HG02884 (cell line): ENCODE measurements at regions not wholly inside any gene's neighbourhood (a gene's known extent, or its start where the extent isn't known, plus 50 kb on each side); places are given as distances from the start of the nearest gene placed in this dataset.
"Not testable (repeated sequence)": the region's sequence is repeated elsewhere in the genome, so short reads cannot be mapped to it uniquely, and the experiment has no call there.

Experiments
- ATAC-seq: cut with Tn5 transposase; IDR thresholded peaks from one replicate; pipeline ENCODE4 v1.9.1; 2021; ENCODE audit warnings: mild to moderate bottlenecking, moderate library complexity; ENCODE audit not compliant: unreplicated experiment

DNA sequence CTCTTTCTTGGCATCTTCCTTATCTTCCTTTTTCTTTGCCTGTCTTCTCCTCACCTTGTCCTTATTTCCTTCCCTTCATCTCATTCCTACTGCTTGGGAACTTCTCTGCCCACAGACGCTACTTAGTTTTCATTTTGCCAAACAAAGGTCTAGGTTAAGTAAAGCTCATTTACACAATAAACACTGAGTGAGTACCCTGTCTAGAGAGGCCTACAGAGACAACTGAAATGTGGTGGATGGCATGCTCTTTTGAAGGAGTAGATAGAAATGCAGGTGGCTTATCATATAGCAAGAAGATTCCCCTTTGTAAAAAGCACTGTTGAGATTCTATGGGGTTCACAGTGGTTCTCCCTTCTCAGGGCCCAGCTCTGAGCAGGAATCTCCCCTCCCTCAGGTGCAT, 319.0 kb downstream of the CNTN3 start:
- no peak for ATAC-seq

DNA sequence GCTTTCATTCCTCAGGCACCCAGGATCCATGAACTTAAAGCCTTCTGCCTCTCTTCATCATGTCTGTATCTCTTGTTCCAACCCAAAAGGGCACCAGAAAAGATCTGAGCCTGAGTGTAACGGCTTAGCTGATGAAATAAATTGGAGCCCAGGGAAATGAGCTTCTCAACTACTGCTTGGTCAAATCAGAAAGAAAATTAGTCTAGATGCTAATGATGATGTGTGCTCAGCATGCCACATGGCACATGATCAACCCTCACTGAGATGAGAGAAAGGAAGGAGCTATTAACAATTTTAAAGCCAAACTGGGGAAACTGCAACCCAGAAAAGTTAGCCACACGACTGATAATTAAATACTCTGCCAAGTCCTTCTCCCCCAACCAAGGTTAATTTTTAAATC, 325.7 kb downstream of the CNTN3 start:
- no peak for ATAC-seq

DNA sequence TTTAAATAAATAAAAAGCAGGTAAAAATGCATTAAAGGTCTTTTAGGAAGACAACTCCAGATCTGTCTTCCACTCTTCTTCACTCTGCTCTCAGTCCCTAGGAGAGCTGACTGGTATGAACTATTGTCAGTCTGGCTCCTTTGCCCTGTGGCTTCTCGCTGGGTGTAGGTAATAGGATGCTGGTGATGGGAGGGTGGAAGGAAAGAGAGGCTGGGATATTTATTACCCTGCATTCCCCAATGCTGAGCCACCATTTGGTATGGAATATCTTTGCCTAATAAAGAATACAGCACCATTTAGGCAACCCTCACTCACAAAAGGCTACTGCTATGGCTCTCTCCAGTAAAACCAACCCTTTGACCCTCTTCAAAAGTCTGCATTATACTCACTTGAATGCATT, 326.9 kb downstream of the CNTN3 start:
- no peak for ATAC-seq

DNA sequence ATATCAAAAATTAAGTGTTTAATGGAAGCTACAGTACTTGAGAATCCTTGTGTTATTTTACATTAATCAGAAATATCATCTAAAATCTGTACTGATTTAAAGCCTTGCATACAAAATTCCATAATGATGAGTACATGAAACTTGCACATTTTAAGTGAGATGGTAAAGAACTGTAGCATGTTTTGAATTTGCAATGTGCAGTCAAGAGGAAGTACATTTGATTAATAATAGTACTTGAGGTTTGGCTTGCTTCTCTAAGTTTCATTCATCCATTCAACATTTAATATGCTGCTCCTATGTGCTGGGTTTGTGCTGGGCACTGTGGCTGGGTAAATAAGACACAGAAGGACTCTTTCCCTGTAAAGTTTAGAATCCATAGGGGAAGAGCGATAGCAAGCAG, 332.3 kb downstream of the CNTN3 start:
- ATAC-seq, result no peak

DNA sequence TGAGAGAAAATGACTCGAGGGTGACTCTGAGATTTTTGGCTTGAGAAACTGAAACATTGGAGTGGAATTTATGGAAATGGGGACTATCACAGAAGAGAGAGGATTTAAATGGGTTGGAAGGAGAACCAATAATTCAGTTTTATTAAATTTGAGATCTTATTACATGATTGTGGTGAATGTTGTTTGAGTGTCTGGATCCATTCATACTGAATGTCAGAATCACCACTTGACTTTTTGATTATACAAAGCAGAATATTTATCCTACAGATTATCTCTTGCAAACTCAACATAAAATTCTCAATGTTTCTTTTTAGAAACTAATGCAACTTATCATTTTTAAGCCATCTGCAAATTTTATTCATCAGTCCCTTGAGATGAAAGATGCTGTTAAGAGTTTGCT, 332.8 kb downstream of the CNTN3 start:
- ATAC-seq, result no peak

DNA sequence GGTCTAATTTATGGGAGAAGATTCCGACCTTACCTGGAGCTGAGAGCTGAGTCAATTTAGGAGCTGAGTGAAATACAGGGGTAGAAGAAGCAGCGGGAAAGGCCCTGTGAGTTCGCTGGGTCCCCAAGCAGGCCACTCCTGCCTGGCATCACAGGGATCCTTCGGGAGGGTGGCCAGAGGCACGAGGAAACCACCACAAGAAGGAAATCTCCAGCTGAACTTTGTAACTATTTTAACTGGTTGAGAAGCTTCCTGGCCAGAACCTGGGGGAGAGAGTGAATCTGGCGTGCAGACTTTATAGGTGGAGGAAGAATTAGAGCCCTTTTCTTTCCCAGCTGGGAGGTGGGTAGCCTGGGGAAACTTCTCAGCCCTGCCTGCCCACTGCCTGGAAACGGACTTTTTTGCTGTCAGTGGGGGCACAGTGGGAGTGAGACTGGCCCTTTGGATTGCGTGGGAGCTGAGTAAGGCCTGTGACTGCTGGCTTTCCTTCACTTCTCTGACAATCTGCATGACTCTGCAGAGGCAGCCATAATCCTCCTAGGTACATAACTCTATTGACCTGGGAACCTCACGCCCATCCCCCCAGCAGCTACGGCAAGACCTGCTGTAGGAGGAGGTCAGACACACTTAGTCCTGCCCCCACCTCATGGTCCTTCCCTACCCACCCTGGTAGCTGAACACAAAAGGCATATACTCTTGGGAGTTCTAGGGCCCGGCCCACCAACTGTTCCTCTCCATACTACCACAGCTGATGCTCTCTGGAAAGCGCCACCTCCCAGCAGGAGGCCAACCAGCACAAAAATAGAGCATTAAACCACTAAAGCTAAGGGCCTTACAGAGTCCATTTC, 340.7 kb downstream of the CNTN3 start:
- ATAC-seq, result no peak

DNA sequence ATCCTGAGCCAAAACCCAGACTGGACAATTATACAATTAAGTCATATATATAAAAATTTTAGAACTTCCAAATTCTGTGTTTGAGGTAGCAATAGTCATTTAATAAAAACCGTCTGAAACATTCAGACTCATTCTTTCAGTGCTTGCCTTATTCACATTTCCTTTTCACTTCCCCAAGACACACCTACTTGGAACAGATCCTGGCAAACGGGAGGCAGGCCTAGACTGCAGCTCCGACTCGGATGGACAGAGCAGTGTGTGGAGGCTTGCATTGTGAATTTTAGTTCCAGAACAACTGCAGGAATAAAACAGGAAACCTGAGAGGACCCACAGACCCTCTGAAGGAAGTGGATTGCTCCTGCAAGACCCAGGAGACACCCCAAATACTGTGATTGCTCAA, 341.4 kb downstream of the CNTN3 start:
- no peak for ATAC-seq

DNA sequence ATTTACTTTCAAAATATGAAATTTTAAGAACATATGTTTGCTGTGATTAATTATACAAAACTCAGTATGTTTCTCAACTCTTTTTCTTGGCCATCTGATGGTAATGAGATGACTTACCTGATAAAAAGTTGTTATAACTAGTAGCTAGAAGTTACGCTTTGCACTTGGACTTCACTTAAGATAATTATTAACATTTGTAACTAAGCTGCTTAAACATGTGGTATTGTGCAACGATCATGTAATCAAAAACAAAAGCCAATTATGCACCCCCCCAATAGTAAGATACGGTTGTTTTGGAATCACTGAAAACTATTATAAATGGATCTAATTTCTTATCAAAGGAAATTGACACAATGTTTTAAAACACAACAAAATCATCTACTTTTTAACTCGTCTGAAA, 342.9 kb downstream of the CNTN3 start:
- ATAC-seq, result no peak

DNA sequence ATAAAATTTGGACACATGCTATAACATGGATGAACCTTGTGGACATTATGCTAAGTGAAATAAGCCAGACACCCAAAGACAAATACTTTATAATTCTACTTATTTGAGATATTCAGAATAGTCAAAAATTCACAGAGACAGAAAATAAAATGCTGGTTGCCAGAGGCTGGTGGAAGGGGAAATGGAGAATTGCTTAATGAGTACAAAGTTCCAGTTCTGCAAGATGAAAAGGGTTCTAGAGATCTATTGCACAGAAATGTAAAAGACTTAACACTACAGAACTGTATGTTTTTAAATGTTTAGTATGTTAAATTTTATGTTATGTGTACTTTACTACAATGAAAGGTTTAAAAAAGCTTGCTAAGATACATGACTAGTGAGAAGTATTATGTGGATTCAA, 344.8 kb downstream of the CNTN3 start:
- no peak for ATAC-seq

DNA sequence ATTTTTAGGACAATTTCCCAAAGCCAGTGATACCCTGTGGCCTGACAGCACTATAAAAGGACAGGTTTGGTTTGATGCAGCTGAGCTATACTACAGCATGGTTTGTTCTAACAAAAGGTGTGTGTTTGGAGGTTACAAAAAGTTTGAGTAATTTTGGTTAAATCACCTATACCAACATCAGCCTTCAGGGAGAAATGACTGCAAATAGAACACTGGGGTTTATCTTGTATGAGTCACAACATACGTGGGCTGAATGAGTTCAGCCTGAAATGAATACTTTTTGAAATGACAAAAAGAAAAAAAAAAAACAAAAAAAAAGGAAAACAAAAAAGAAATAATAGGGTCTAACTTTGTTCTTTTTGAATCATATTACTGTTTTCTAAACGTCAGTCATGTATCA, 345.7 kb downstream of the CNTN3 start:
- ATAC-seq, result no peak

DNA sequence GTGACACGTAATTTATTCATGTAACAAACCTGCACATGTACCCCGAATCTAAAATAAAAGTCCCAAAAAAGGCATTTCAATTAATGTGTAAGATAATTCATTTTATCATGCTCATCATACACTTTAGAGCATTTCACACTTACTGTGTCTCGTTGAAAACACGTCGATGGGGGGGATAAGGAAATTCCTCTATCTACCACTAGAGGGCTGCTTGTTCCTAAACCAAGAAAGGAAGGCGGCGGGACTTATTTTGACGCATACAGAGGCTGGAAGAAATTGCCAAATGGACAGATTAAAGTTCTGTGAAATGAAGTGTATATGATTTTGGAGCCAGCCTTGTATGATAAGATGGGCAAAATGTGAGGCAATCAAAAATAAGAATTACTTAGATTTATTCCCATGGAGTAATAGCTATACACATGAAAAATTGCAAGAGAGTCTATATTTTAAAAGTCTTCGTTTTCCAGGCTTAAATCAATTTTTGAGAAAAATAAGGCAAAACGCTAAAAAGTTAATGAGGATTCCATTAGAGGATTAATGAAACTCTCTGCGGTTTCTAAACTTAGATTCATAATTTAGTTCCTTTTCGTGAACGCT, 346.8 kb downstream of the CNTN3 start:
- ATAC-seq, result peak; percentile 70

DNA sequence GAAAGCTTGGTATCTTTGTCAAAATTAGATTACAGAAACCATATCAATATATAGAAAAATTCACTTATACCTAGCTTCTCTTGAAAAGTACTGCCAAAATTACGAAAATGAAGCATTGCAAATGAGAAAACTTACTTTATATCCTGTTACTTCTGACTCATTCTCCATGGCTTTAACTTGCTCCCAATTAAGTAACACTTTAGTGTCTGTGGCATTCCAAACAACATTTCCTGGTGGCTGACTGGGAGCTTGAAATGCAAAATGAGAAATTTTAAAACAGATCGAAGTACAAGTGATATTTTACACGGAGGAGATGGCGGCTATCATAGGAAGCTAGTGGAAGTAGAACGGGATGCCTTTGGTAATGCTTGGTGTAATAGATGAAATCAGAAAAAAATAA, 347.3 kb downstream of the CNTN3 start:
- ATAC-seq, result no peak

DNA sequence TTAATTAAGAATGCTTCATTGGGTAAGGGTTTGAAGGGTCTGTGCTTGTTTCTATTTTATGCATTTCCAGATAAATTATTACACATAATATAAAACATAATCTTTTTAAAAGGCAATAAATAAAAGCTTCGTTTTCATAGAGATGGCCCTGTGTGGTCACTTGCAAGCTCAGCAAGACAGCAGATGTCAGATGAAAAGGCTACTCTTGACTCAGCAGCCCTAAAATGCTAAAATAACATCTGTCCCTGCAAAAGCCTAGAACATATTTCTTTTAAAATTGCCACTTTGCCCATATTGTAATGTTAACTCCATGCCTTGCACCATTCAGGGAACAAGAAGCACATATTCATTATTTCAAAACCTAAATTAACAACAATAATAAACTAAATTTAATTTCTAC, 349.4 kb downstream of the CNTN3 start:
- no peak for ATAC-seq

DNA sequence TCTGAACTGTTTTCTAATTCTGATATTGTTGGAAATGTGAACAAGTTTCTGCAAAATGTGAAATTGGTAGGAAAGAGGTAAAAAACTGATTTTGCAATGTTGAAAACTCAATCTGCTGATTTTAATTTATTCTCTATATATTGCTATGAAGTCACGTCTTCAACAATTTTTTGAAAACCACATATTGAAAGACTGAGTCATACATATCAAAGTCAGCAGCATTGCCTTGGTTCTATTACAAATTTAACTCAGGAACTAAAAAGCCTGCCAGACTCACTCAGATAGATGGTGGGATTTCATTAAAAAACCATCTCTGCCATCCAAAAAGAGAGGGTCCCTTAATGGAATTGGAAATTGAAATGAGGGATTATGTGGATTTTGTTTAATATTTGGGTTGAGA, 351.4 kb downstream of the CNTN3 start:
- no peak for ATAC-seq

DNA sequence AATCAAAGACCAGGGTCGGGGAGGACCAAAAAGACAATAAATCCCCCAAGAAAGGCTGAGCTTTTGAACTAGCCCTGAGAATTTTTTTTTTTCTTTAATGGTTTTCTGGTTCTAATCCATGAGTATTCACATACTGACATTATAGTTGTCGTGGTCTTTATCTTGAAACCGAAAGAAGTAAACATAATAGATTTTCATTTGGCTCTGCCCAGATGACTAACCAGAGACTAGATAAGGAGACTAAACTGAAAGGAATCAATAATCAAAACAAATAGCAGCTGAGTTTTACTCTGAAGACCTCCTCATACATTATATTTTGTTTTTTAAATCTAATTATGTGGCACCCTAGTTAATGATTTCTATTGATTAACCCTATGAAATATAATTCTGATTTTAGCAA, 381.4 kb downstream of the CNTN3 start:
- no peak for ATAC-seq

DNA sequence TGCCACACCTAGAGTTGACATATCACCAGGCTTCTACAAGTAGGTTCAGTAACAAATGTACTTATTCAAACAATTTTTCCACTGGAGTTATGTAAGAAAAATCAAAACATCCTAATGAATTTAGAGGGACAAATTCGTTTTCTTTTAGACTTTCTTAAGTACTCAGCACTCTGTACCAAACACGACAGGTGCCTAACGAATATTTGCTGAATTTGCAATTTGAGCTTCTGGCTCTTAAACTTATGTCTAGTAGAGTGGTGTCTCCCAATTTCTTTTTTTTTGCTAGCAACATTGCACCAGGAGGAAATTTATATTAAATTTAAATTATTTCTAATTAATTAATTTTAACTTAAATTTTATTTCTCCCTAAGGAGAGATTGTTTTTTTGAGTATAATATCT, 397.0 kb downstream of the CNTN3 start:
- no peak for ATAC-seq

DNA sequence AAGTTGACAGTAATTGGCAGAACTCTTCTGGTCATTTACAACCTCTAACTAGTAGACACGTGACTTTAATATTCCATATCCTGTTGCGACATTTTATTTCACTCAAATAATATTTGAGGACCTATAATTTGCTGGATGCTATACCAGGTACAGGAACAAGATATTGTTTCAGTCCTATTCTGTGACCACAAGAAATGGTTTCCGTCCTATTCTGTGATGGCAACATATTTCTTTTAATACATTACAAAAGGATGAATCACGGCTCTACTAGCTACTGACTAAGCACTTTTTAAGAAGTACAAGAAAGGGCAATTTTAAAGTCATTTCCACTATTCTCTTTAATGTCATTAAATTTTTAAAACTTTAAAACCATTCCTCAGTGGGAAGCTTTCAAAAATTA, 400.2 kb downstream of the CNTN3 start:
- no peak for ATAC-seq

DNA sequence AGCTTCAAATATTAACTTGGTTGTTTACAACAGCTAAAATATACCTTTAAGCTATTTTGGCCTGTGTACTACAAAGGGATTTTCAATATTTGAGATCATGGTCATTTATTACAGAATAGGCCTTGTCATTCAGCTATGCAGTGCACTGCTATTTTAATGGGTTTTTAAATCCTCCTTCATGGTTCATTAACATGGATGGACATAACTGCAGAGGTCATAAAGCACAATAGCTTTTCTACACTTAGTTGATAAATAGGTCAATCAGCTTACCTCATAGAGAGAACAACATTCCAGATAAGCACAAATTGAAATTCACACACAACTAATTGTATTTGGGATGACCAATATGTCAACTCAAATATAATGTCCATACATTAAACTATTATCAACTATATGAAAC, 403.7 kb downstream of the CNTN3 start:
- ATAC-seq, result no peak

DNA sequence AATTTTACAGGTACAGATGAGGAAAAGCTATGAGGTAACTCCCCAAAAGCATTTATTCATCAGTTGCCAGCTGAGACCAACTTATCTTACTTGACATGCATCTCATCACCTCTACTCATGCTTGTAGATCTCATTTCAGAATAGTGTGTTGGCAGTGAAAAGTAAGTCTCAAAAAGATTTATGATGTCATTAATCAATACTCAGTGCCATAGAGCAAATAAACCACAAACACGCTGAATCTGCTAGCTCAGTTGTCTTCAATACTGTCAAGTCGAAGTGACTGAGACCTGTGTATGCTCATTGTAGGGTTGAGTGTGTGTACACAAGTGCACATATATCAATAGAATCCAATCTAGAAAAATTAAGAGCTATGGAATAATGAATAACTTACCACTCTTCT, 413.5 kb downstream of the CNTN3 start:
- no peak for ATAC-seq

DNA sequence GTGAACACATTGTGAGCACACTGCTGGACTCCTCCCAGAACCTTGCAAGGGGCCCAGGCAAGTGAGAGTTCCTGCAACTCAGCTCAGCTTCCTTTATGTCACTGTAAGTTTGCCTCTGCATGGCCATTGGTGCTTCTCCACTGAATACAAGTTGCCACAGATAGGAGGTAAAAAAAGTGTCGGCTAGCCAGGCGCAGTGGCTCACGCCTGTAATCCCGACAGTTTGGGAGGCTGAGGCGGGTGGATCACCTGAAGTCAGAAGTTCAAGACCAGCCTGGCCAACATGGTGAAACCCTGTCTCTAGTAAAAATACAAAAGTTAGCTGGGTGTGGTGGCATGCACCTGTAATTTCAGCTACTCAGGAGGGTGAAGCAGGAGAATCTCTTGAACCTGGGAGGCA, 435.8 kb downstream of the CNTN3 start:
- not testable (repeated sequence) for ATAC-seq

DNA sequence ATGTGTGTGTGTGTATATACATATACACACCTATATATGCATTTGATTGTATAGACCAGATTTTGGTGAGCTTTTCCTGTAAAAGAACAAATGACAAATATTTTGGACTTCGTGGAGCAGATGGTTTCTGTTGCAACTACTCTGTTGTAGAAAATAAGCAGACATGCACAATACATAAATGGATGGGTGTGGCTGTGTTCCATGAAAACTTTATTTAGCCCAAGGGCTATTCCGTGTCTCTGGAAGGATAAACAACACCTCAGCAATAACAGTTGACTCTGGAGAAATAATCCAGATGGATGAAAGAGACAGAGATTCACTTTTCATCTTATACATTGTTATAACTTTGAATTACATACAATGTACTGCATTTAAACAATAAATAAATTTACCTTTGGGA, 441.4 kb downstream of the CNTN3 start:
- no peak for ATAC-seq

DNA sequence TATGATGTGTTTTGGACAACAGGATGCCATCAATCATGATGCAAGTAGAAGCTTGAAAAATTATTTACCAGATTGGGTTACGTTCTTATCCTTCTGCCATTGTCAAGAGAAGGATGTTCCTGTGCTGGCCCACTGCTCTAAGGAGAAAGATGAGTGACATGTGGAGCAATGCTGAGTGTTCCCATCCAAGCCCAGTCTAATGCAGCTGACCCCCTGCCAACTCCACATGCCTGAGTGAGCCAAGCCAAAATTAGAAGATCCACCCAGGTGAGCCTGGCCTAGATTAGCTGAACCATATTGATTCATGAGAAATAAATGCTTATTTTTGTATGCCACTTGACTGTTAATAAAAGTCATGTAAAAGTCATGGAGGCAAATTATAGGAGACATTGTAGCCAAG, 446.5 kb downstream of the CNTN3 start:
- ATAC-seq, result no peak

DNA sequence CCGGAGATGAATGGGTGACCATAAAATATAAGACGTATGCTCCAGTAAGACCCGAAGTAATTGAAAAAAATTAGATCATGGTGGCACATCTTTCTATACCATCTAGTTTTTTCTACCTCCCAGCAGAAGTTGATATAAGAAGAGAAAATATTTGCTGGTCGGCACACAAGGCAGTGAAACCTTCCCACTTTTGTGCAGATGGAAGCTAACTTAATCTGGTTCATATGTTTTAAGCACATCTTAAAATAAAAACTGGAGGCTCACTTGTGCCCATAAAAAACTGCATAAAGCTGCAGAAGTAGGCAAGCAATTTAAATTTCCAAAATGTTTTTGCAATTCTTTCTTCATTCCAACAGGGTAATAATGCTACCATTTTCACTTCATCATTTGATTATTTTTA, 449.2 kb downstream of the CNTN3 start:
- no peak for ATAC-seq
